ENCODE measurements at regions not wholly inside any gene's neighbourhood (a gene's known extent, or its start where the extent isn't known, plus 50 kb on each side); places are given as distances from the start of the nearest gene placed in this dataset.

DNA sequence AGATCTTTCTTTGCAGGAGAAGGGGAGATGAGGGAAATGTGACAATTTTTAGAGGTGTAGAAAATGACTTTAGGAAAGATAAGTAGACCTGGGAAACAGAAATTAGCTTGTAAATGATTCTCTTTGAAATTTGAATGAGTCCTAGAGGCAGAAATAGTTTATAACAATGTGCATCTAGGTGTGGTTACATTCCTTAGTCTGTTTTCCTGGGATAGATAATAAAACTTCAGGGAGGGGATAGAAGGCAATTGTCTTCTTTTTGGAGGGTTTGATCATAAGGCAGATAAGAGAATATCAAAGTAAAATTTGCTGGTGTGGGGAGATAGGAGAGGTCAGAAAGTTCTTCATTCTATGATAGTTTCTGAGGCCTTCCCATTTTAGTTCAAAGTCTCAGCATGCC lies 1344.3 kb upstream of the LRRTM1 start:
- Histone ChIP-seq H3K9me3 (ENCODE audit: control insufficient read depth, insufficient read depth, low read depth, low read length) (no peaks in the 10 kb centered on the region), H3K27ac (ENCODE audit: extremely low read depth, low read depth, low read length) (no peak overlapping the region), H3K36me3 (ENCODE audit: control insufficient read depth in 2 of 2, insufficient read depth in 1 of 2, low read length in 2 of 2) (no peaks in the 10 kb centered on the region), H3K4me1 (ENCODE audit: control insufficient read depth, insufficient read depth, low read length) (no peaks in the 10 kb centered on the region), H3K4me3 (ENCODE audit: low read depth, low read length) (no peak overlapping the region)
- POLR2A ChIA-PET, result no interaction called here
- no peak for TF ChIP-seq ZNF157 (tag by site-specific recombination; IDR thresholded peaks at IDR 0.05)
- TF ChIP-seq, protein P1, sequence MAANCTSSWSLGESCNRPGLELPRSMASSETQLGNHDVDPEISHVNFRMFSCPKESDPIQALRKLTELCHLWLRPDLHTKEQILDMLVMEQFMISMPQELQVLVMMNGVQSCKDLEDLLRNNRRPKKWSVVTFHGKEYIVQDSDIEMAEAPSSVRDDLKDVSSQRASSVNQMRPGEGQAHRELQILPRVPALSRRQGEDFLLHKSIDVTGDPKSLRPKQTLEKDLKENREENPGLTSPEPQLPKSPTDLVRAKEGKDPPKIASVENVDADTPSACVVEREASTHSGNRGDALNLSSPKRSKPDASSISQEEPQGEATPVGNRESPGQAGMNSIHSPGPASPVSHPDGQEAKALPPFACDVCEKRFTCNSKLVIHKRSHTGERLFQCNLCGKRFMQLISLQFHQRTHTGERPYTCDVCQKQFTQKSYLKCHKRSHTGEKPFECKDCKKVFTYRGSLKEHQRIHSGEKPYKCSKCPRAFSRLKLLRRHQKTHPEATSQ (tag by site-specific recombination; IDR thresholded peaks at IDR 0.05), result no peak
- TF ChIP-seq, protein P2, sequence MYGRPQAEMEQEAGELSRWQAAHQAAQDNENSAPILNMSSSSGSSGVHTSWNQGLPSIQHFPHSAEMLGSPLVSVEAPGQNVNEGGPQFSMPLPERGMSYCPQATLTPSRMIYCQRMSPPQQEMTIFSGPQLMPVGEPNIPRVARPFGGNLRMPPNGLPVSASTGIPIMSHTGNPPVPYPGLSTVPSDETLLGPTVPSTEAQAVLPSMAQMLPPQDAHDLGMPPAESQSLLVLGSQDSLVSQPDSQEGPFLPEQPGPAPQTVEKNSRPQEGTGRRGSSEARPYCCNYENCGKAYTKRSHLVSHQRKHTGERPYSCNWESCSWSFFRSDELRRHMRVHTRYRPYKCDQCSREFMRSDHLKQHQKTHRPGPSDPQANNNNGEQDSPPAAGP (tag by site-specific recombination; IDR thresholded peaks at IDR 0.05), result no peak
- no peak for TF ChIP-seq ZNF48 (tag by site-specific recombination; IDR thresholded peaks at IDR 0.05)
- TF ChIP-seq, protein P3, sequence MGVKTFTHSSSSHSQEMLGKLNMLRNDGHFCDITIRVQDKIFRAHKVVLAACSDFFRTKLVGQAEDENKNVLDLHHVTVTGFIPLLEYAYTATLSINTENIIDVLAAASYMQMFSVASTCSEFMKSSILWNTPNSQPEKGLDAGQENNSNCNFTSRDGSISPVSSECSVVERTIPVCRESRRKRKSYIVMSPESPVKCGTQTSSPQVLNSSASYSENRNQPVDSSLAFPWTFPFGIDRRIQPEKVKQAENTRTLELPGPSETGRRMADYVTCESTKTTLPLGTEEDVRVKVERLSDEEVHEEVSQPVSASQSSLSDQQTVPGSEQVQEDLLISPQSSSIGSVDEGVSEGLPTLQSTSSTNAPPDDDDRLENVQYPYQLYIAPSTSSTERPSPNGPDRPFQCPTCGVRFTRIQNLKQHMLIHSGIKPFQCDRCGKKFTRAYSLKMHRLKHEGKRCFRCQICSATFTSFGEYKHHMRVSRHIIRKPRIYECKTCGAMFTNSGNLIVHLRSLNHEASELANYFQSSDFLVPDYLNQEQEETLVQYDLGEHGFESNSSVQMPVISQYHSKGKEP (tag by site-specific recombination; IDR thresholded peaks at IDR 0.05), result no peak
- TF ChIP-seq BCL11A (tag by site-specific recombination; IDR thresholded peaks at IDR 0.05; ENCODE audit: low read depth), result no peak
- no peak for TF ChIP-seq KLF9 (tag by site-specific recombination; IDR thresholded peaks at IDR 0.05; ENCODE audit: low read depth)
- TF ChIP-seq ZNF248 (tag by site-specific recombination; IDR thresholded peaks at IDR 0.05), result no peak
- TF ChIP-seq YY2 (tag by site-specific recombination; IDR thresholded peaks at IDR 0.05), result no peak
- no peak for TF ChIP-seq ZFP37 (tag by site-specific recombination; IDR thresholded peaks at IDR 0.05)
- TF ChIP-seq ZNF121 (tag by site-specific recombination; IDR thresholded peaks at IDR 0.05), result no peak
- TF ChIP-seq, protein P4, sequence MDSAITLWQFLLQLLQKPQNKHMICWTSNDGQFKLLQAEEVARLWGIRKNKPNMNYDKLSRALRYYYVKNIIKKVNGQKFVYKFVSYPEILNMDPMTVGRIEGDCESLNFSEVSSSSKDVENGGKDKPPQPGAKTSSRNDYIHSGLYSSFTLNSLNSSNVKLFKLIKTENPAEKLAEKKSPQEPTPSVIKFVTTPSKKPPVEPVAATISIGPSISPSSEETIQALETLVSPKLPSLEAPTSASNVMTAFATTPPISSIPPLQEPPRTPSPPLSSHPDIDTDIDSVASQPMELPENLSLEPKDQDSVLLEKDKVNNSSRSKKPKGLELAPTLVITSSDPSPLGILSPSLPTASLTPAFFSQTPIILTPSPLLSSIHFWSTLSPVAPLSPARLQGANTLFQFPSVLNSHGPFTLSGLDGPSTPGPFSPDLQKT (IDR thresholded peaks at IDR 0.05; ENCODE audit: borderline replicate concordance, low read depth, low read length), result no peak
- TF ChIP-seq, protein P5, sequence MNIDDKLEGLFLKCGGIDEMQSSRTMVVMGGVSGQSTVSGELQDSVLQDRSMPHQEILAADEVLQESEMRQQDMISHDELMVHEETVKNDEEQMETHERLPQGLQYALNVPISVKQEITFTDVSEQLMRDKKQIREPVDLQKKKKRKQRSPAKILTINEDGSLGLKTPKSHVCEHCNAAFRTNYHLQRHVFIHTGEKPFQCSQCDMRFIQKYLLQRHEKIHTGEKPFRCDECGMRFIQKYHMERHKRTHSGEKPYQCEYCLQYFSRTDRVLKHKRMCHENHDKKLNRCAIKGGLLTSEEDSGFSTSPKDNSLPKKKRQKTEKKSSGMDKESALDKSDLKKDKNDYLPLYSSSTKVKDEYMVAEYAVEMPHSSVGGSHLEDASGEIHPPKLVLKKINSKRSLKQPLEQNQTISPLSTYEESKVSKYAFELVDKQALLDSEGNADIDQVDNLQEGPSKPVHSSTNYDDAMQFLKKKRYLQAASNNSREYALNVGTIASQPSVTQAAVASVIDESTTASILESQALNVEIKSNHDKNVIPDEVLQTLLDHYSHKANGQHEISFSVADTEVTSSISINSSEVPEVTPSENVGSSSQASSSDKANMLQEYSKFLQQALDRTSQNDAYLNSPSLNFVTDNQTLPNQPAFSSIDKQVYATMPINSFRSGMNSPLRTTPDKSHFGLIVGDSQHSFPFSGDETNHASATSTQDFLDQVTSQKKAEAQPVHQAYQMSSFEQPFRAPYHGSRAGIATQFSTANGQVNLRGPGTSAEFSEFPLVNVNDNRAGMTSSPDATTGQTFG (tag by site-specific recombination; IDR thresholded peaks at IDR 0.05; ENCODE audit: borderline replicate concordance), result no peak
- TF ChIP-seq GLIS1 (tag by site-specific recombination; IDR thresholded peaks at IDR 0.05), result no peak
- TF ChIP-seq PRDM1 (tag by site-specific recombination; IDR thresholded peaks at IDR 0.05), result no peak
- TF ChIP-seq ZNF16 (tag by site-specific recombination; IDR thresholded peaks at IDR 0.05; ENCODE audit: low read depth), result no peak
- TF ChIP-seq, protein P6, sequence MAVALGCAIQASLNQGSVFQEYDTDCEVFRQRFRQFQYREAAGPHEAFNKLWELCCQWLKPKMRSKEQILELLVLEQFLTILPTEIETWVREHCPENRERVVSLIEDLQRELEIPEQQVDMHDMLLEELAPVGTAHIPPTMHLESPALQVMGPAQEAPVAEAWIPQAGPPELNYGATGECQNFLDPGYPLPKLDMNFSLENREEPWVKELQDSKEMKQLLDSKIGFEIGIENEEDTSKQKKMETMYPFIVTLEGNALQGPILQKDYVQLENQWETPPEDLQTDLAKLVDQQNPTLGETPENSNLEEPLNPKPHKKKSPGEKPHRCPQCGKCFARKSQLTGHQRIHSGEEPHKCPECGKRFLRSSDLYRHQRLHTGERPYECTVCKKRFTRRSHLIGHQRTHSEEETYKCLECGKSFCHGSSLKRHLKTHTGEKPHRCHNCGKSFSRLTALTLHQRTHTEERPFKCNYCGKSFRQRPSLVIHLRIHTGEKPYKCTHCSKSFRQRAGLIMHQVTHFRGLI (tag by site-specific recombination; IDR thresholded peaks at IDR 0.05), result no peak
- CTCF ChIA-PET, result interaction anchor here (0.7 kb wide), 1 partner anchor 18 kb away, joined by 3 read pairs; no protein-coding TSS in a partner anchor

Measured in HEK293 (cell line).